Skeletal muscle satellite cell (primary cell): ENCODE measurements at regions not wholly inside any gene's neighbourhood (a gene's known extent, or its start where the extent isn't known, plus 50 kb on each side); places are given as distances from the start of the nearest gene placed in this dataset.

Source experiments
- H3K27me3 ChIP-seq: 2 replicates; pipeline ENCODE4 v1.7.0; 2013; ENCODE audit warnings: low read length; ENCODE audit not compliant: control insufficient read depth, insufficient read depth
- H3K36me3 ChIP-seq: 2 replicates; pipeline ENCODE4 v1.7.0; 2013; ENCODE audit warnings: mild to moderate bottlenecking, control low read depth, low read length; ENCODE audit not compliant: insufficient read depth
- H3K4me1 ChIP-seq: 2 replicates; pipeline ENCODE4 v1.7.0; 2013; ENCODE audit warnings: low read length; ENCODE audit not compliant: control insufficient read depth, insufficient read depth
- H3K4me2 ChIP-seq: 2 replicates; pipeline ENCODE4 v1.7.0; 2013; ENCODE audit warnings: mild to moderate bottlenecking, low read length
- H3K4me3 ChIP-seq: 2 replicates; pipeline ENCODE4 v1.7.0; 2013; ENCODE audit warnings: low read length
- H3K9ac ChIP-seq: 2 replicates; pipeline ENCODE4 v1.7.0; 2013; ENCODE audit warnings: mild to moderate bottlenecking, low read depth, low read length, moderate library complexity
- H3K9me3 ChIP-seq: replicated peaks from 2 replicates; pipeline ENCODE4 v1.7.0; 2013; ENCODE audit warnings: mild to moderate bottlenecking, control low read depth, low read length

GRCh38 chr13:90618133-90618532 is 729.4 kb upstream of the MIR17HG start:
- Histone ChIP-seq H3K4me3 (no peak overlapping the region), H3K9me3 (no peaks in the 10 kb centered on the region), H3K4me1 (peaks cover 15% of the 10 kb centered on the region), H3K9ac (no peak overlapping the region), H3K27me3 (no peaks in the 10 kb centered on the region), H3K4me2 (no peak overlapping the region), H3K36me3 (no peaks in the 10 kb centered on the region)

- Histone ChIP-seq H3K9me3 (no peaks in the 10 kb centered on the region), H3K4me2 (peak overlapping the region; percentile 52), H3K4me1 (peaks cover 20% of the 10 kb centered on the region), H3K36me3 (no peaks in the 10 kb centered on the region), H3K4me3 (peak overlapping the region; percentile 23), H3K9ac (peak overlapping the region; percentile 36), H3K27me3 (no peaks in the 10 kb centered on the region)
Measured at GRCh38 chr13:90622541-90622940, 724.9 kb upstream of the MIR17HG start.

GRCh38 chr13:90623318-90624011 is 724.0 kb upstream of the MIR17HG start:
- H3K4me2 ChIP-seq, result peak overlapping the region; percentile 52
- no peaks in the 10 kb centered on the region for H3K36me3 ChIP-seq
- H3K9me3 ChIP-seq, result no peaks in the 10 kb centered on the region
- H3K27me3 ChIP-seq, result no peaks in the 10 kb centered on the region
- H3K4me3 ChIP-seq, result no peak overlapping the region
- H3K9ac ChIP-seq, result no peak overlapping the region
- peaks cover 20% of the 10 kb centered on the region for H3K4me1 ChIP-seq

GRCh38 chr13:90627813-90628212 is 719.7 kb upstream of the MIR17HG start:
- Histone ChIP-seq H3K9me3 (no peaks in the 10 kb centered on the region), H3K36me3 (no peaks in the 10 kb centered on the region), H3K4me1 (peaks cover 8% of the 10 kb centered on the region), H3K27me3 (no peaks in the 10 kb centered on the region), H3K4me3 (no peak overlapping the region), H3K9ac (no peak overlapping the region), H3K4me2 (no peak overlapping the region)

- no peak overlapping the region for H3K9ac ChIP-seq
- no peak overlapping the region for H3K4me3 ChIP-seq
- peaks cover 1% of the 10 kb centered on the region for H3K4me1 ChIP-seq
- no peaks in the 10 kb centered on the region for H3K36me3 ChIP-seq
- no peaks in the 10 kb centered on the region for H3K9me3 ChIP-seq
- no peak overlapping the region for H3K4me2 ChIP-seq
- no peaks in the 10 kb centered on the region for H3K27me3 ChIP-seq
Measured at GRCh38 chr13:90628471-90628870, 719.0 kb upstream of the MIR17HG start.

GRCh38 chr13:90630716-90631115 is 716.8 kb upstream of the MIR17HG start:
- H3K36me3 ChIP-seq, result no peaks in the 10 kb centered on the region
- no peaks in the 10 kb centered on the region for H3K27me3 ChIP-seq
- H3K9ac ChIP-seq, result no peak overlapping the region
- H3K9me3 ChIP-seq, result no peaks in the 10 kb centered on the region
- H3K4me2 ChIP-seq, result no peak overlapping the region
- H3K4me1 ChIP-seq, result peaks cover 3% of the 10 kb centered on the region
- H3K4me3 ChIP-seq, result no peak overlapping the region

- Histone ChIP-seq H3K36me3 (no peaks in the 10 kb centered on the region), H3K4me1 (peaks cover 9% of the 10 kb centered on the region)
Measured at GRCh38 chr13:90632184-90632583, 715.3 kb upstream of the MIR17HG start.

GRCh38 chr13:90633849-90634248 is 713.6 kb upstream of the MIR17HG start:
- H3K27me3 ChIP-seq, result no peaks in the 10 kb centered on the region
- no peaks in the 10 kb centered on the region for H3K36me3 ChIP-seq
- H3K9ac ChIP-seq, result no peak overlapping the region
- H3K4me3 ChIP-seq, result no peak overlapping the region
- no peaks in the 10 kb centered on the region for H3K9me3 ChIP-seq
- H3K4me2 ChIP-seq, result no peak overlapping the region
- H3K4me1 ChIP-seq, result peaks cover 9% of the 10 kb centered on the region

More at GRCh38 chr13:90632184-90632583, 715.3 kb upstream of the MIR17HG start:
- H3K27me3 ChIP-seq, result no peaks in the 10 kb centered on the region
- H3K4me2 ChIP-seq, result no peak overlapping the region
- H3K9ac ChIP-seq, result no peak overlapping the region
- H3K4me3 ChIP-seq, result no peak overlapping the region
- no peaks in the 10 kb centered on the region for H3K9me3 ChIP-seq

- H3K27me3 ChIP-seq, result no peaks in the 10 kb centered on the region
- H3K4me1 ChIP-seq, result peaks cover 9% of the 10 kb centered on the region
- H3K36me3 ChIP-seq, result no peaks in the 10 kb centered on the region
- H3K9me3 ChIP-seq, result no peaks in the 10 kb centered on the region
- H3K9ac ChIP-seq, result no peak overlapping the region
- H3K4me3 ChIP-seq, result no peak overlapping the region
- no peak overlapping the region for H3K4me2 ChIP-seq
Measured at GRCh38 chr13:90640976-90641375, 706.5 kb upstream of the MIR17HG start.

- Histone ChIP-seq H3K9me3 (no peaks in the 10 kb centered on the region), H3K4me2 (no peak overlapping the region), H3K36me3 (no peaks in the 10 kb centered on the region), H3K4me1 (peaks cover 5% of the 10 kb centered on the region), H3K27me3 (no peaks in the 10 kb centered on the region), H3K4me3 (no peak overlapping the region), H3K9ac (no peak overlapping the region)
Measured at GRCh38 chr13:90641884-90642283, 705.6 kb upstream of the MIR17HG start.

GRCh38 chr13:90645582-90645981 is 701.9 kb upstream of the MIR17HG start:
- Histone ChIP-seq H3K9ac (no peak overlapping the region), H3K27me3 (no peaks in the 10 kb centered on the region), H3K4me2 (no peak overlapping the region), H3K36me3 (no peaks in the 10 kb centered on the region), H3K4me1 (peaks cover 5% of the 10 kb centered on the region), H3K9me3 (no peaks in the 10 kb centered on the region), H3K4me3 (no peak overlapping the region)

- Histone ChIP-seq H3K27me3 (no peaks in the 10 kb centered on the region), H3K36me3 (no peaks in the 10 kb centered on the region), H3K9me3 (no peaks in the 10 kb centered on the region), H3K4me3 (no peak overlapping the region), H3K4me2 (no peak overlapping the region), H3K9ac (no peak overlapping the region), H3K4me1 (no peaks in the 10 kb centered on the region)
Measured at GRCh38 chr13:90648497-90648896, 699.0 kb upstream of the MIR17HG start.
